ENCODE measurements at regions not wholly inside any gene's neighbourhood (a gene's known extent, or its start where the extent isn't known, plus 50 kb on each side); places are given as distances from the start of the nearest gene placed in this dataset.

DNA sequence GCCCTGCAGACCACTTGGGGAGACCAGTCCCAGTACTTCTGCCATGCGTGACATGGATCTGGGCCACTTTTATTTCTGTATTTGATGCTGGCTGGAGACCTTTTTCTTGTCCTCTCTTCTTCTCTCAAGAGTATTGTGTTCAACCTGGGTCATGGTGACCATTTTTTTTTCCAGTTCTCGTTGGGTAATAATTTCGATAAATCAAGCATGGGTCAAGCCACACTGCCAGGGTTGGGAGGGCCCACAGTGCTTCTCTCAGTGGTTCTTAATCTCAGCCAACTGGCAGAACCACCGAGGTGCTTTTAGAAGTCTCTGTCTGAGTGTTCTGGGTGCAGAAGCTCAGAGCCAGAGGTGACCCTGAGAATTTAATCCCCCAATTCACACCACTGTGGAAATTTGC, 269.9 kb downstream of the SEC23IP start:
- Histone ChIP-seq H3K9me3 (no peaks in the 10 kb centered on the region), H3K4me1 (no peaks in the 10 kb centered on the region), H3K4me3 (no peak overlapping the region), H3K27ac (no peak overlapping the region), H3K4me2 (no peak overlapping the region)
- DNase-seq (ENCODE audit: low read depth in 1 of 2, low spot score in 1 of 2) (no peak), ATAC-seq (no peak), FAIRE-seq (no peak)
- no peak for TF ChIP-seq HDAC2 (IDR thresholded peaks at IDR 0.05)
- no peak for TF ChIP-seq CBX8 (IDR thresholded peaks at IDR 0.05)
- TF ChIP-seq CHD4 (IDR thresholded peaks at IDR 0.05; ENCODE audit: borderline replicate concordance), result no peak
- no peak for TF ChIP-seq ESRRA (IDR thresholded peaks at IDR 0.05; ENCODE audit: borderline replicate concordance, low read length)
- TF ChIP-seq E2F6 (IDR thresholded peaks at IDR 0.05; ENCODE audit: borderline replicate concordance, low read depth), result no peak
- TF ChIP-seq EHMT2 (IDR thresholded peaks at IDR 0.05; ENCODE audit: low read depth), result no peak
- TF ChIP-seq JUNB (IDR thresholded peaks at IDR 0.05), result no peak
- TF ChIP-seq MAFK (IDR thresholded peaks at IDR 0.05; ENCODE audit: partially characterized antibody), result no peak
- TF ChIP-seq FOSL2 (IDR thresholded peaks at IDR 0.05), result no peak
- no peak for TF ChIP-seq FOSL2 (CRISPR knock-in tag; IDR thresholded peaks at IDR 0.05)
- CTCF ChIA-PET, result no interaction called here
- 23% methylated on average over 4 of the region's 4 CpGs for WGBS (ENCODE audit: missing lambda C conversion rate)
- POLR2A ChIA-PET, result no interaction called here

DNA sequence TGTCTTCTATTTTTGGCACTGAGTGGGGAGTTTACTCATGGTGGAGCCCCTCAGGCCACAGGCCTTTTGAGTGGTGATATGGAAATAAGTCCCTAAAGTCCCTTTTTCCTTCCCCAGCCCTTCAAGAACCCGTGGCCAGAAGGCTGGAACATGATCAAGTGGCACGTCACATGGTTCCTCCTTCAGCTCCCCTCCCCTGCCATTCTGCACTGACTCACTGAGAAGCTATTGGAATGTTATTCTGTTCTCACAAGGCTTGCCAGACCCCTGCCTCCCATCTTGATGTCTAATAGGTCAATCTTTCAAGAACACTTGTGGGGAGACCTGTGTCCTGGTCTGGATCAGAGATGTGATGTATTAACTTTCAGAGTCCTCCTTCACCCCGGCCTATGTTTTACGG, 279.8 kb downstream of the SEC23IP start:
- Histone ChIP-seq H3K27ac (no peak overlapping the region), H3K9me3 (no peaks in the 10 kb centered on the region), H3K4me2 (no peak overlapping the region), H3K4me3 (no peak overlapping the region), H3K4me1 (no peaks in the 10 kb centered on the region)
- FAIRE-seq (no peak), ATAC-seq (no peak), DNase-seq (ENCODE audit: low read depth in 1 of 2, low spot score in 1 of 2) (no peak)
- POLR2A ChIA-PET, result no interaction called here
- TF ChIP-seq REST (IDR thresholded peaks at IDR 0.05), result no peak
- TF ChIP-seq, protein P1, sequence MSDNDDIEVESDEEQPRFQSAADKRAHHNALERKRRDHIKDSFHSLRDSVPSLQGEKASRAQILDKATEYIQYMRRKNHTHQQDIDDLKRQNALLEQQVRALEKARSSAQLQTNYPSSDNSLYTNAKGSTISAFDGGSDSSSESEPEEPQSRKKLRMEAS (IDR thresholded peaks at IDR 0.05), result no peak
- TF ChIP-seq CHD4 (IDR thresholded peaks at IDR 0.05; ENCODE audit: borderline replicate concordance), result no peak
- TF ChIP-seq, protein P2, sequence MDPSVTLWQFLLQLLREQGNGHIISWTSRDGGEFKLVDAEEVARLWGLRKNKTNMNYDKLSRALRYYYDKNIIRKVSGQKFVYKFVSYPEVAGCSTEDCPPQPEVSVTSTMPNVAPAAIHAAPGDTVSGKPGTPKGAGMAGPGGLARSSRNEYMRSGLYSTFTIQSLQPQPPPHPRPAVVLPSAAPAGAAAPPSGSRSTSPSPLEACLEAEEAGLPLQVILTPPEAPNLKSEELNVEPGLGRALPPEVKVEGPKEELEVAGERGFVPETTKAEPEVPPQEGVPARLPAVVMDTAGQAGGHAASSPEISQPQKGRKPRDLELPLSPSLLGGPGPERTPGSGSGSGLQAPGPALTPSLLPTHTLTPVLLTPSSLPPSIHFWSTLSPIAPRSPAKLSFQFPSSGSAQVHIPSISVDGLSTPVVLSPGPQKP (IDR thresholded peaks at IDR 0.05; ENCODE audit: low read depth, low read length), result no peak
- TF ChIP-seq HEYL (CRISPR knock-in tag; IDR thresholded peaks at IDR 0.05), result no peak
- no peak for TF ChIP-seq ZC3H11A (IDR thresholded peaks at IDR 0.05)
- no peak for TF ChIP-seq CBX2 (IDR thresholded peaks at IDR 0.05; ENCODE audit: borderline replicate concordance, low read depth)
- TF ChIP-seq MYC (IDR thresholded peaks at IDR 0.05; ENCODE audit: borderline replicate concordance, low read length), result no peak
- no peak for TF ChIP-seq JUNB (IDR thresholded peaks at IDR 0.05)
- no peak for TF ChIP-seq BHLHE40 (IDR thresholded peaks at IDR 0.05; ENCODE audit: low read depth, low read length)
- TF ChIP-seq NPAS2 (CRISPR knock-in tag; IDR thresholded peaks at IDR 0.05; ENCODE audit: borderline replicate concordance), result no peak
- no peak for TF ChIP-seq POLR2AphosphoS2 (conservative IDR thresholded peaks at IDR 0.05; ENCODE audit: low read length)
- no peak for TF ChIP-seq RARB (CRISPR knock-in tag; IDR thresholded peaks at IDR 0.05)
- TF ChIP-seq EHF (CRISPR knock-in tag; IDR thresholded peaks at IDR 0.05), result no peak
- TF ChIP-seq HOXB13 (CRISPR knock-in tag; IDR thresholded peaks at IDR 0.05; ENCODE audit: low read depth), result no peak
- no peak for TF ChIP-seq KDM1A (IDR thresholded peaks at IDR 0.05; ENCODE audit: low read depth)
- 36% methylated on average over 4 of the region's 4 CpGs for WGBS (ENCODE audit: missing lambda C conversion rate)
- CTCF ChIA-PET, result no interaction called here
